GM23338 (cell line): ENCODE measurements at regions not wholly inside any gene's neighbourhood (a gene's known extent, or its start where the extent isn't known, plus 50 kb on each side); places are given as distances from the start of the nearest gene placed in this dataset.

Experiments used
- CTCF ChIP-seq, 2 experiments: fragments of 200-600 bp in 1 of 2; sonication (generic) in 1 of 2; conservative IDR thresholded peaks; 2 replicates each; pipeline versions ENCODE4 v1.5.1 to v1.6.1; 2016 to 2017; ENCODE audit warnings: antibody characterized with exemption in 2 of 2, low read depth in 2 of 2, mild to moderate bottlenecking in 2 of 2, moderate library complexity in 1 of 2
- EZH2 ChIP-seq: fragments of 200-600 bp; sonication (generic); IDR thresholded peaks from one replicate; pipeline ENCODE4 v1.8.0; 2017; ENCODE audit warnings: antibody characterized with exemption, mild to moderate bottlenecking, low read depth; ENCODE audit not compliant: unreplicated experiment
- REST ChIP-seq: IDR thresholded peaks from one replicate; pipeline ENCODE4 v1.6.1; 2018; ENCODE audit warnings: antibody characterized with exemption; ENCODE audit not compliant: unreplicated experiment

- TF ChIP-seq EZH2 (no peak), CTCF (conservative IDR thresholded peaks at IDR 0.05; ENCODE audit: low read depth in 2 of 2) (no peak), REST (no peak)
Observed at GRCh38 chr18:6565815-6566081, 151.0 kb upstream of the L3MBTL4 start.
